ENCODE measurements at regions not wholly inside any gene's neighbourhood (a gene's known extent, or its start where the extent isn't known, plus 50 kb on each side); places are given as distances from the start of the nearest gene placed in this dataset.

DNA sequence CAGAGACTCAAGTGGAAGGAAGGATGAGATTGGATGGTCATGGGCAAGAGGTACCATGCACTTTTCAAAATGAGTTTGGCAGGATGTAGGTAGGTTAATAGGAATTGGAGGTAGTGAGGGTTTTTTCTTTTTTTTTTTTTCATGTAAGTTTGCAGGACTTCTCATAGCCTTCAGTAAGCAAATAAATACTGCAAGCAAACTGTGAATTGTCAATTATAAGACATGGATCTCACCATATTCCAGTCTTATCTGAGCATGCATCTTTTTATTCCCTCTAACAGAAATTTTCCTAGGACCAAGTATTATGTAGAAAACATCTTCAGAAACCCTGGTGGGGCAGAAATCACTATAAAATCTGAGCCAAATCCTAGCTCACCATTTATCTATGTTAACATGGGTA lies 584.6 kb upstream of the CDH5 start:
- no peak for DNase-seq (ENCODE audit: low read depth in 2 of 3, low spot score in 1 of 3)

DNA sequence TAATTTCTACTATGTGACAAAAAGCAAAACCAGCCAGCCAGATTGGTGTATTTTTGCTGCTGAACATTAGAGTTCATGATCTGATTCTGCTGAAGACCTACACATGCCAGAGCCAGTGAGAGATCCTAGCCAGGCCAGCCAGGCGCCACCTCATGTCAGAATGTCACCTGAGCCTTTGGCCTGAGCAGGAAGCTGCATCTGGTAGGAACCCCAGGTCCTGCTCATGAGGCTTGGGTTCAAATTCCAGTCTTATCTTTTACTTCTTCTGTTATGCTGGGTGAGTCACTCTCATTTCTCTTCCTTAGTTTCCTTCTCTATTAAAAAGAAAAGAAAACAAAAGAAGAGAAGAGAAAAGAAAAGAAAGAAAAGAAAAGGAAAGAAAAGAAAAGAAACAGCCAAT lies 585.1 kb upstream of the CDH5 start:
- DNase-seq (ENCODE audit: low read depth in 2 of 3, low spot score in 1 of 3) = no peak

DNA sequence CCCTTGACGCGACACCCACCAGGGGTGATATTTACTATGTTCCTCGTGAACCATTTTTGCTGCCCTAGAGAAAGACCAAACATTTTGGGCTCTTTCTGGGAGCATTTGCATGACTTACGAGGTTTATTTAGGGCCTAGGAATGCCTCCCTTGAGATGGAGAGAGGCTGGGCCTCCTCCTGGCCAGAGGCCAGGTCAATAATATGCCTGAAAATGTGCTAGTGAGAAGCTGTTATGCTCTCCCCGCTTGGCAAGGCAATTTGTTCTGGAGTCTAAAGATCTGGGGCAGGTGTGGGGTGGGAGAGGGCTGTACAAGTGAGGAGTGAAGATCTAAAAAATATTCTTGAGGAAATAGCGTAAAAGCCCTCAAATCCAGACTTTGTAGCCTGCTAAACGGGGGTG lies 587.3 kb upstream of the CDH5 start:
- DNase-seq (ENCODE audit: low read depth in 2 of 3, low spot score in 1 of 3) = no peak

DNA sequence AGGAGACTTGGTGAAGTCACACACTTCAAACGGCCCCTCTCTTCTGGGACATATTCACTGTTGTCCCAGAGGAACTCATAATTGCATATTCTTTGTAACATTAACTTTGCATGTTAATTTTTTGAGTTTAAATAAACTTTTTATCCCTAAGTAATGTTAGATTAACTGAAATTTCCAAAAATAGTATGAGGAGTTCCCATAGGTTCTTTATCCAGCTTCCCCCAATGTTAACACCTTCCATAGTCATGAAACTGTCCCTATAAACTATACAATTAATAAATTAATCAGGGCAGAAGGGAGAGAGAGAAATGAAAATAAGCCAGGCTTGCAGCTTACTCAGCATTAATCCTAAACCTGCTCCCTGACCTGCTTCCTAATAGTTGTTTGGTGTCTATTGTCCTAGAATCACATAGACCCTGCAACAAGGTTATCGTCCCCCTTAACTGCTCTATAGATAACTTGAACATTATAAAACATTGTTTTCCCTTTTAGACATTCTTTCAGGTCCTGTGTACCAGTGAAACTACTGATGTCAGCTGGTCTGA lies 589.8 kb upstream of the CDH5 start:
- DNase-seq (ENCODE audit: low read depth in 2 of 3, low spot score in 1 of 3) = no peak

DNA sequence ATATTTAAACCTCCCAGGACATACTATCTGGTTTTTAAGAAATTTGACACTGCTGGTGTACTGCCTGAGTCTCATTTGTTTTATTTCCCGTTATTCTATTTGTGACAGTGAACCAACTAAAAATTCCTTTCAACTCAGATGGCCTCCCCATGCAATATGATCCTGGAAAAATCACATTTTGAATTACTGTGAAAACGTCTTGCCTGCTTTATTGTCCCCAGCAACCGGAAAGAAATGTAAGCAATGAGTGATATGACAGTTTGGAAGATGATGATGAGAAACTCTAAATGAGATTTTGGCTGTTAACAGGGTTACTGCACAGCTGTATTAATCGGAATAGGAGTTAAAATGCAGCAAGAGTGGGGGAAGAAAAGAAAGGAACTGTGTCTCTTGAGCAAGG lies 590.7 kb upstream of the CDH5 start:
- DNase-seq (ENCODE audit: low read depth in 2 of 3, low spot score in 1 of 3) = no peak

DNA sequence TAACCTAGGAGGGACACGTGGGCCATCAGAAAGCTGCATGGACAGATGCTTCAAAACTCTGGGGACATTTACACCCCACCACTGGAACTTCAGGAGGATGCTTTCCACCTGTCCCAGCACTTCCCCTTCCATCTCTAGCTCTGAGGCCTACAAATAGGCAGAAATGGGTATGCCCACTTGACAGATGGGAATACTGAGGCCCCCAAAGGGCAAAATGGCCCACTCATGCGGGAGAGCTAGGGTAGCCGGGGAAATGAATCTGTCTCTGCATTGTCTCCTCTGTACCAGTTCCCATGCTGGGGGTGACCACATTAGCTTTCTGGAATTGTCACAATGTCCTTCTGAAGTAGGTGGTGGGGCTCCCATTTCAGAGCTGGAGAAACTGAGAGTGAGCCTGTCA lies 592.1 kb upstream of the CDH5 start:
- DNase-seq (ENCODE audit: low read depth in 2 of 3, low spot score in 1 of 3) = no peak

DNA sequence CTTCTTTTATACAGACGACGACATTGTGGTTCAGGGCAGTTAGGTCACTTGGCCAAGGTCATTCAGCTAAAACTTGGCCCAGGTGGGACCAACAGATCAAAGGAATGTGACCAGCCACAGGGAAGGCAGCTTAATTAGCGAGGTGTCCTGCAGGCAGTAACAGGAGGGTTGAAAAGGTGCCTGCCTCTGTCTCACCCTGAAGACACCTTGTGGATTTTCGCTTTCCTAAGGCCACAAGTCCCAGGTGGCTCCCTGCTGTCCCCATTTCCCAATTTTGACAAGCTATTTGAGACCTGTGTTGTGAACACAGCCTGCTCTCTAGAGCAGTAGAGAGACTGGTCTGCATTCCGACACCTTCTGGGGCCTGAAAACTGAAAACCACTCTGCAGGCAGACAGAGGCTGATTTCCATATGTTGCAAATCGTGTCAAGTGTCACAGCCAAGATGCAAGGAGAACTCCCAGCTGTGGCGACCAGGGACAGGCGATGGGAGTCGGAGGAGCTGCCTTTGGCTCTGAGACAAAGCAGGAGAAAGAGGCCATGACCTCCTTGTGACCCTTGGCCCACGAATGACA lies 593.1 kb upstream of the CDH5 start:
- no peak for DNase-seq (ENCODE audit: low read depth in 2 of 3, low spot score in 1 of 3)

DNA sequence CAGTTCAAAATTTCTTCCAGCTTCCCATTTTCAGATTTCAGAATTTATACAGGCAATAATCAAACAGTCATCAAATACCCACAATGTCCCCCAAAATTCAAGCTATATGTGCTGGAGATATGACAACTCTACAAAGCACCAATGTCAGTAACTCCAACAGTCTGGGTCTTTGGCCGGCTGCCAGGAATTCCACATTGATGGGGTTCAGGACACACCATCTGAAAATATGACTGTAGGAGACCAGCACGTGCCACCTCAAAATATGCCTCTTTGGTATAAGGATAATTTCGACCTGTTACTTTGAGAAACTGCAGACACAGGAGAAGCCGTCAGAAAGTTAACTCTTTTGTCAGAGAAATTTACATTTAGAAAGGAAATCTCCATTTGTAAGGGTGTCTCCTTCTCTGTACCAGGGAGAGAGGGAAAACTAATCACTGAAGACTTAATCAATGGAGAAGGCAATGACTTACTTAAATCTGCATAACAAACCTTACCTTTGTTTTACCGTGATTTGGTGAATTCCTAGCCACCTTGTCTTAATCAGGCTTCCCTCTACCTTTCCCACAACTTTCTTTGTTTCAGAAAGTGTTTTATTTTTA lies 594.3 kb upstream of the CDH5 start:
- no peak for DNase-seq (ENCODE audit: low read depth in 2 of 3, low spot score in 1 of 3)

DNA sequence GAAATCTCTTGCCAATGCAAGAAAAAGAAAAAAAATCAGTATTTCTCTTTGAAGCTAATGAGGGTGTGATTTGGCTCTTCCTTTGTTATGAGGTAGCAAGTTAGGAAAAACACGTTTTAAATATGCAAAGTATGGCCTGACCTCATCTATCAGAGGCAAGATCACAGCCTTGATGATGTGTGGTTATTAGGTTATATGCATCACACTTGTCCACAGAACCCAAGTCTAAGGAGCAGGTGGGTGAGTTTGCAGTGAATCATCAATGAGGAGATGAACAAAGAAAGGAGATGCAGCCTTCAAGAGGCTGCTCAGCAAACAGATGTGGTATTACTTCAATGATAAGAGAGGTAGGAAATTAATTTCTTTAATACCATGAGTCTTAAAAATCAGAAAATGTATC lies 594.8 kb upstream of the CDH5 start:
- no peak for DNase-seq (ENCODE audit: low read depth in 2 of 3, low spot score in 1 of 3)

DNA sequence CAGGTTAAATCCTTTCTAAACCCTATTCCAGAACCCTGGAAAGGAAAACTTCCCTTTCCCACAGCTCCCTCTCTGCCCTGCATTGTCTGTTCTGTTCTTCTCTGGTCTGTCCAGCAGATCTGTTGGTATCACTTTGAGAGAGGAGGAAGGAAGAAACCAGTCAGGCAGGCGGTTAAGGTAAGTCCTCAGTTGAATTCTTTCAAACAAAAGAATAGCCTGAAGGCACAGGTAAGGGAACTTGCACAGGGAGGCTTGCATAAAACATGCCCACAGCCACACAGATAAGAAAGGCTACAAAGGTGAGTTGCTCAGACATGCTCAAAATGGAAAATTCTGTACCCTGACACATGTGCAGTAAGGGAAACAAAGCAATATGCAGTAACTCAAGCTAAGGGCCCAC lies 595.7 kb upstream of the CDH5 start:
- DNase-seq (ENCODE audit: low read depth in 2 of 3, low spot score in 1 of 3) = no peak

DNA sequence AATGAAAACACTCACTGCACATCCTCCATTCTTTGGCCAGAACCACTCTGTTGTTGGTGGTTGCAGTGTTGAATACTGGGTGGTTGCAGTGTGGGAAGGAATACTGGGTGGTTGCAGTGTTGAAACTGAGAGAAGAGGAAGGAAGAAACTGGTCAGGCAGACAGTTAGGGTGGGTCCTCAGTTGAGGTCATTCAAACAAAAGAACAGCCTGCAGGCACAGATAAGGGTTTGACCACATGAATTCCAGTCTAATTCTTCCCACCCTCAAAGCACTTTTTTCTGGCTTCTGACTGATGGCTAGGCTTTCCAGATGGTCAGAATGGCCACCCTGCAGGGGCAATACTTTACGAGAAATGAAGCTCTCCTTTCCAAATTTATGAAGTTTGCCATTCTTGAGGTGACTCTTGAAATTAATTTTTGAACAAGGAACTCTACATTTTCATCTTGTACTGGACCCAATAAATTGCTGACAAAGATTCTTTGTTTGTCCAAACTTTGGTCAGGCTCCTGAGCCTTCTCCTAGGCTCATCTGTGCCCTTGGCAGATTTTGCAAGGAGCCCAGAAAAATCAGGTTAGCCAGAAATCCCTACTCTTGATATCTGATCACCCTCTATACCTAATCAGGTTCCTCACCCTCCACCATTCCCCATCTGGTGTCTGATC lies 596.6 kb upstream of the CDH5 start:
- no peak for DNase-seq (ENCODE audit: low read depth in 2 of 3, low spot score in 1 of 3)

DNA sequence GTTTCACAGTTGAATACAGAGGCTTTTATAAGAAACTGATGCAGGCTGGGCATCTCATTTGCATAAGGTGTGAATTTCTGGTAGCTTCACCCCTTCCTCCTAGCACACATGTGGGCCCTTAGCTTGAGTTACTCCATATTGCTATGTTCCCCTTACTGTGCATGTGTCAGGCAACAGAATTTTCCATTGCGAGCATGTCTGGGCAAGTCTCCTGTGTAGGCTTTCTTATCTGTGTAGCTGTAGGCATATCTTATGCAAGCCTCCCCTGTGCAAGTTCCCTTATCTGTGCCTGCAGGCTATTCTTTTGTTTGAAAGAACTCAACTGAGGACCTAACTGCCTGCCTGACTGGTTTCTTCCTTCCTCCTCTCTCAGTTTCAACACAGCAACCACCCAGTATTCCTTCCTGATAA lies 597.4 kb upstream of the CDH5 start:
- no peak for DNase-seq (ENCODE audit: low read depth in 2 of 3, low spot score in 1 of 3)

DNA sequence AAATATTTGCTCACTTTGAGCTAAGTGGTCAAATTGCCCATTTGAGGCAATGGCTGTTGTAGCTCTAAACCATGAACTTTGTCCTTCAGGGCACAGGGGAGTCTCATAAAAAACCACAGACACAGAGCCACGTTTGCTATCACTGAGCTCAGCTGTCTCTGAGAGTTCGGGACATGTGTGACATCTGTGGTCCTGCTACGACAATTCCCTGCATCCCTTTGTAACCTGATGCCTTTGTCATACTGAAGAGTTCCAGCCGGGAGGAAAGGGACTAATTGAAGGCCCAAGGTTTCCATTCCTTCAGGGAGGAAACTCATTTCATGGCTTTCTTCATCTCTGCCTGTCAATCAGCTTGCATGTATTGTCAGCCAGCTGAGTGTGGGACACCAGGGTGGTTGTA lies 599.4 kb upstream of the CDH5 start:
- DNase-seq (ENCODE audit: low read depth in 2 of 3, low spot score in 1 of 3) = no peak

DNA sequence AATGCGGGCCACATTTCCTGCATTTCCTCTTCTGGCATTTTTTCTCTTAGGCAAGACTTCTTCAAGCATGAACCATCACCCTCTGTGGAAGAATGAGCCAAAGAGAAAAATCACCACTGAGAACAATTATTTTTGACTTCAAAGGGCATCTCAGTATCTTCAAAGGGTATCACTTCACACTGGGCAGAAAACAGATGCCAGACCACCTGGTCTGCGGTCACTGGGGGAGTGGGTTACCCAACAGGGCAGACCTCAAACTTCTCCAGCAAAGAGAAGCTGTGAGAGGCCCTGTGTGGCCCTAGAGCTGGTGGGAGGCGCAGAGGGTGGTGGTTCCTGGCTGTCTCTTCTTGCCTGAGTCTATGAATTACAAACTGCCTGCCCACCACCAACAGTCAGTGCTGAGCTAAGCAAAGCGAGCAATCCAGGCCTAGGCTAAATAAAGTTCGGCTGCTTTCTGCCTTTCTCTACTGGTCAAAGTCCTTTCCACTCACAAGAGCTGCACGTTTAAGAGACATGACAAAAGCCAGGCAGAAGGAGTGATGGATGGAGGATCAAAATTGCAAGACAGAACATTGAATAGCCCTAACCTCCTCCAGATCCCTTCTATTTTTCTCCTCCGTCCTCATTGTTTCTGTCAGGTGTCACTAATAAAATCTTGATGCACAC lies 602.7 kb upstream of the CDH5 start:
- DNase-seq (ENCODE audit: low read depth in 2 of 3, low spot score in 1 of 3) = no peak

DNA sequence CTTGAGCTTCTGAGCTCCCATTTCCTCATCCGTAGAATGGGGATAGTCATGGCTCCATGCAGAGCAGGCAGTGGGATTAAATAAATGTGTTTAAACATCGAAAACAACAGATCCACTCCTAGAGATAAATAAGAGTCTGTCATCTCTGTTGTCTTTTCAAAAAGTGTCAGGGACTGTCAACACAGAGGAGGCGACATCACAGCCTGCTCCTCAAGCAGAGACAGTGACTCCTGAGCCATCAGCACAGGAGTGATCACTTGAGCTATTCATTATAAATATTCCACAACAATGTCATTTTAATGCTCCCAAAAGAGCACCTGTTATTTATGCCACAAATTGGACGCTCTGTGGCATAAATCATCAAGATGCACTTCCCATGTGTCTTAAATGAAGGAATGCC lies 605.6 kb upstream of the CDH5 start:
- no peak for DNase-seq (ENCODE audit: low read depth in 2 of 3, low spot score in 1 of 3)

DNA sequence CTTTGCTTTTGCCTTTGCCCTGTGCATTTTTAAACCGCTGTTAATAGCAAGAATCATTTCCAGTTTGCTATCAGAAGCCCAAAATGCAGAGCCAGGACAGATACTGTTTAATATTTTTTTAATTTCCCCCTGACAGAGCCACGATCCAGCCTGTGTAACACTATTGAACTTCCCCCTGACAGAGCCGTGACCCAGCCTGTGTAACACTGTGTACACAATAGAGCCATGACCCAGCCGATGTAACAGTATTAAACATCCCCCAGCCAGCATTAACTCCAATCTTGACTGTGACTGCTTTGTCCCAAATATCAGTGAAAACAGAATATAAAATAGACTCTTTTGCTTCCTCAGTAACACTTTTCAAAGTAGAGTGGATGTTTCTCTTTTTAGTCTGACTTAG lies 607.9 kb upstream of the CDH5 start:
- no peak for DNase-seq (ENCODE audit: low read depth in 2 of 3, low spot score in 1 of 3)

DNA sequence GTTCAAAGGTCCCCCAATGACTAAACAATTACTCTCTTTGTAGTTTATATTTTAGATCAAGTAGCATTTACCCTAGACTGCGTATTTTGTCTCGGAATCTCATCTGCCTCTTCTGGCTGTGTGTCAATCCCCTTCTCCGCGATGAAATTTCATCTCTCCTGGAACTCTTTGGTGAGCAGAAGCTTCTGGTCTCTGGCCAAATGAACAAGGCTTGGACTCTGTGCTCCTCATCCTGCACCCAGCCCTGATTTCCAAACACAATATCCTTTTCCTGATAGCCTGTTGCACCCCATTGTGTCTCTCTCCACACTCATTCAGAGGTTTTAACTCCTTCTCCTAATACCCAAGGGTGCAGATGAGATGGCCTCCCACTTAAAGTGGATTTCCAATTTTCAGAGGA lies 609.4 kb upstream of the CDH5 start:
- DNase-seq (ENCODE audit: low read depth in 2 of 3, low spot score in 1 of 3) = no peak

DNA sequence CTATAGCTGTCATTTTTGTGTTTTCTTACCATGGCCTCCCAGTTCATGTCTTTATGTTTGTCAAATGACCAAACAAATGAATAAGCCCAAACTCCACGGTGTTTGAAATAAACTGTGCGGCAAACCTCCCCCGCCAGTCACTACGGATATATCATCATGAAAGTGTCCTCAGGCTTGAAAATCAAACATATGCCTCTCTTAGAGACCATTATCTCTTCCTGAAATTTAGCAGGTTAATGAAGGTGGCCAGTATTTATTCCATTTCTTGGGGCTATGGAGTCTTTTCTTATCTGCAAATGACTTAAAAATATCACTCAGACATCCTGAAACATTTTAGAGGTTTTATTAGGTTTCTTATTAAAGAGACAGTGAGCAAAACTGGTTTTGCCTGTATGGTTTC lies 610.3 kb upstream of the CDH5 start:
- no peak for DNase-seq (ENCODE audit: low read depth in 2 of 3, low spot score in 1 of 3)

DNA sequence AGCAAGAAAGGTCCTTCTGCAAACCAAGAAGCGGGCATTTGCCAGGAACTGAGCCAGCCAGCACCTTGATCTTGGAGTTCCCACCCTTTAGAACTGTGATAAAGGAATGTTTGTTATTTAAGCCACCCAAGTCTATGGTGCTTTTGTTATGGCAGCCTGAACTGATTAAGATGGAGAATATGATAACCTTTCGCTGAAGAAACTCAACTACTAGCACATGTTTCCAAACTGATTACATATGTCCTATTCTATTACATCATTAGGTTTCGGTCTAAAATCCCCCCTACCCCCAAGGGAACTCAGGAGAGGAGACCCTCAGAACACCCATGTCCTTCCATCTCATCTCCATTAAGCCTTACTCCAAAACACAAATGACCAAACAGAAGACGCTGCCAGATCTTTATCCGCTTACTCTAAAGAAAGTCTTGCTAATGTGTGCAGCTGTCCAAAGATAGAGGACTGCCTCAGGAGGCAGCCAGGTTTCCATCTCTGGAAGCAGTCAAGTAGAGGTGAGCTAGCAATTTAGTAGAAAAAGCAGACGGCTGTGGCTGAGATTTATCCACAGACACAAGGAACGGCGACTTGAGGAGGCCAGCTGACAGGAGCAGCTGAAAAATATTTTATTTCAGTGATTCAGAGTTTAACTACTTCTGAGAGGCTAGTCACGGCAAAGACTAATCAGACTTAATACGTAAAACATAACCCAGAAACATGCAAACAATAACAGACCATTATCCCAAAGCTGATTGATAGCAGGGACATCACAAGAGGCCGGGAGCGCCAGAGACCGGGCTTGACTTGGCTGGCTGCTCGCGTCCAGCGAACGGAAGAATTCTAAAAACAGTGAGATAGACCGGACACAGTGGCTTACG lies 611.4 kb upstream of the CDH5 start:
- DNase-seq (ENCODE audit: low read depth in 2 of 3, low spot score in 1 of 3) = no peak

DNA sequence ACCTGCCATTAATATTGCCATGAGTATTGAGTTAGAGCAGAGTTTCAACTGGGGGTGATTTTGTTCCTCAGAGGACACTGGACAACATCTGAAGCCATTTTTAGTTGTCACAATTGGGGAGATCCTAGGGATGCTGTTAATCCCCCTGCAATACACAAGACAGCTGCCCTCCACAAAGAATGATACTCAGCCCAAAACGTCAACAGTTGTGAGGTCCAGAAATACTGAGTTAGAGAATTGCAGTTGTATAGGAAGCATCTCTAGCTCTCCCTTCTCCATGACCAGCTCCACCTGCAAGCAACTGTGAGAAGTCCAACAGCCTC lies 614.0 kb upstream of the CDH5 start:
- no peak for DNase-seq (ENCODE audit: low read depth in 2 of 3, low spot score in 1 of 3)
